ENCODE measurements at regions not wholly inside any gene's neighbourhood (a gene's known extent, or its start where the extent isn't known, plus 50 kb on each side); places are given as distances from the start of the nearest gene placed in this dataset.

GRCh38 chr10:44301781-44302355 lies 83.0 kb downstream of the CXCL12 start:
- no peak for DNase-seq (ENCODE audit: low spot score)

- no peak for DNase-seq (ENCODE audit: low spot score)
These were observed 83.9 kb downstream of the CXCL12 start for GRCh38 chr10:44300666-44301649.

DNA sequence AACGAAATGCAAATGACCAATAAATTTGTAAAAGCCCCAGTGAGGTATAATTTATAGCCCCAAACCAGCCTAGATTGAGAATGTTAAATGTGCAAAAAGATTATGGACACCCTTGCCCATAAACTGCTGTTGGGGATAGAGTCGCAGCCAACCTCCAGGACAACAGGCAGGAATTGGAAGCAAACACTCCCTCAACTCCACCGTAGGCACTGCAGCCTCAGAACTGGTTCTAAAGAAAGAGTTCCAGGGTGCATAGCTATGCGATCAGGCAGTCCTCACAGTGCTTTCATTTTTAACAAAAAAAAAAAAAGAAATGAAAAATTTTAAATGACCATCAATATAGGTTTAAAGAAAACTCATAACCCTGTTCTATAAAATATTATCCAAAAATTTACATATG lies 86.2 kb downstream of the CXCL12 start:
- no peak for DNase-seq (ENCODE audit: low spot score)

GRCh38 chr10:44297963-44298362 lies 86.9 kb downstream of the CXCL12 start:
- no peak for DNase-seq (ENCODE audit: low spot score)

DNA sequence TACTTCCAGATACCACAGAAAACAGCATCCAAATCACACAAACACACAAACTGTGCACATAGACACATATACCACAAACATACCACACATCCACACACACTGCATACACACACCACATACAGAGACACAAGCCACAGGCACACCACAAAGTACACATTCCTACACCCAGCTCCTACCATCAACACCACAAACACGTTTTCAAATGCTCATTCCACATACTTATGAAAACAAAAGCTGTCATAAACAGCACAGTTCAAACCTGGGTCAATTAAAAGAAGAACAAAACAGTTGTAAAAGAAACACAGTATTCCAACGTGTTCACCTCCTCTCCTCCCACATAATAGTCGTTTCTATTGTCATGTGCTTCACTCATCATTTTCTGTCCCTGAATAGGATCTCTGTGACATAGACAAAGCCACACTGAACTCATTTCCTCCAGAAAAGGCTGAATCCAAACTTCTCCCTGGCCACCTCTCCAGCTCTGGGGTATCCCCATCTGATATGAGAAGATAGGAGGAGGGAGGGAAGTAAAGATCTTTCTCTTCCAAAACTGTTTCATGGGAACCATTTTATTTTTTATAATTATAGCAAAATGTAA lies 89.2 kb downstream of the CXCL12 start:
- no peak for DNase-seq (ENCODE audit: low spot score)

- DNase-seq (ENCODE audit: low spot score) = no peak
These were observed 90.0 kb downstream of the CXCL12 start for GRCh38 chr10:44294726-44295412.

DNA sequence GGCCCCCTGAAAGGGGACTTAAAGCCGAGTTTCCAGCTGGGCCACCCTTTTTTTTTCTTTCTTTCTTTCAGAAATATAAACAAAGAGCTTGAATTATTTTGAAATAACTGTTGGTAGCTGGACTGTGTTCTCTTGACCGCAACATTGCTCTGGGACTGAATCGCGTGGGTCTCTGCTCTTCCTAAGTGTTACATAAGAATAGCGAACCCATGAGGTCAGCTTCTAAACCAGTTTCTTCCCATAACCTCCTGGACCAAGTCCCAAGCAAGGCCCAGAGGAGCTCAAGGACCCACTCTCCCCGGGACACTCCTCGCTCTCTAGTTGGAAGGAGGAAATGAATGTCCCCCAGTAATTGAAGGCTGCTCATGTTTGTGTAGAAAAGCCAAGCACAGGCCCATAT lies 91.1 kb downstream of the CXCL12 start:
- no peak for DNase-seq (ENCODE audit: low spot score)

DNA sequence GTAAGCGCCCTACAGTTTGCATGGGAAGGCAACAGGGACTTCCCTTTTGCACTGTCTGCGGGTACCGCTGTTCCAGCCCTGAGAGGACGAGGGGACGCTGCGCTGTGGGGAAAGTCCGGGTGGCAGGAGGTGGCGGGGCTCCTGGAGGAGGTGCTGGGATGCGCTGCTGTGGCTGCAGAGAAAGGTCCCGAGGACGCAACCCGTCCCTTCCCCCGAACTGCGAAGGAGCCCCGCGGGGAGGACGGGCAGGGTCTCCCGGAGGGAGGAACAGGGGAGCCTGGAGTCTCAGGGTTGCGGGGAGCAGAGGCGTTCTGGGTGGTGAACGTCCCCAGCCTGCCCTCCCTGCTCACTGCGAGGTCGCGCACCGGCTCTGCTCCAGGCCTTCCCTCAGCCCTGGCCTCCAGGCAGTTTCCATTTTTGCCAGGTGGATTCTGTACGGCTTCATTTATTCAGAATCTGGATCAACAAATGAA lies 91.6 kb downstream of the CXCL12 start:
- DNase-seq (ENCODE audit: low spot score) = no peak

DNA sequence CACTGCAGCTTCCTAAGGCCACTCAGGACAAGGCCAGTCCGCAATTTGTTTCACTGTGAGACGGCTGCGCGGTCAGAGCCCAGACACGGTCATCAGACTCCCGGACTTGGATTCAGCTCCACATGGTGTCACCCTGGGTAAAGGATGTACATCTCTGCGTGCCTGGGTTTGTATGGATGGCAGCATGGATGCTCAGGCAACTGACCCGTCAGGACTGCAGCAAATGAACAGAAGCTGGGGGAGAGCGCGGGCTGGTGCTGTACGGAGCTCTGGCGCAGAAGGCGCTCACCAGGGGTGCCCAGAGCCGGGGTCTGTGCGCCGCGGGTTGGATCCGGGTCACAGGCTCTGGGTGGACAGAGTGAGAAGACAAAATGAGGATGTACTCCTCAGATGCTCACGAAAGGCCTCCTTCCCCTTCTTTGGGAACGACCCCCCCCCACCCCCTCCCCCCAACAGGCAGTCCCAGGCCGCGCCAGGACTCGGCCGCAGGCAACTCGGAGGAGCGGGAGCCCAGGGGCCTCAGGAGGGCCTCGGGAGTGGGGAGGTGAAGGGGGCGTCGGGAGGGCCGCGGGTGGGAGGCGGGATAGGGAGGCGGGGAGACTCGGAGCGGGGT lies 92.4 kb downstream of the CXCL12 start:
- no peak for DNase-seq (ENCODE audit: low spot score)

- DNase-seq (ENCODE audit: low spot score) = no peak
These were observed 93.8 kb downstream of the CXCL12 start for GRCh38 chr10:44291091-44291490.

DNA sequence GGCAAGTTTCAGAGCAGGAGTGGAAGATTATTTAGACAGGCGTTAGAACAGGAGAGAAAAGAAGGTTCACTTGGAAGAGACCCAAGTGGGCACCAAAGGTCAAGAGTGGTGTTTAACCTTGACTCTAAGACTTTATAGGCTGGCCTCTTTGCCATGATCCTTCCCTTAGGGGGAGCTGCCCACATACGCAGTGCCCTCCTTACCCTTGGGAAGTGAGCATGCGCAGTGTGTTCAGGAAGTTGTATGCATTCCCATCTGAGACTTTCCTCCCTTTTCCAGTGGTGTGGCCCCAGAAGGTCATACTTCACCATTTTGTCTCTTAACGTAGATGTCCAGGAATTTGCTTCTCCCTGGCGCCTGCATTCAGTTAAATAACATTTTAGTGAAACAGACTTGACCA lies 95.8 kb downstream of the CXCL12 start:
- no peak for DNase-seq (ENCODE audit: low spot score)

DNA sequence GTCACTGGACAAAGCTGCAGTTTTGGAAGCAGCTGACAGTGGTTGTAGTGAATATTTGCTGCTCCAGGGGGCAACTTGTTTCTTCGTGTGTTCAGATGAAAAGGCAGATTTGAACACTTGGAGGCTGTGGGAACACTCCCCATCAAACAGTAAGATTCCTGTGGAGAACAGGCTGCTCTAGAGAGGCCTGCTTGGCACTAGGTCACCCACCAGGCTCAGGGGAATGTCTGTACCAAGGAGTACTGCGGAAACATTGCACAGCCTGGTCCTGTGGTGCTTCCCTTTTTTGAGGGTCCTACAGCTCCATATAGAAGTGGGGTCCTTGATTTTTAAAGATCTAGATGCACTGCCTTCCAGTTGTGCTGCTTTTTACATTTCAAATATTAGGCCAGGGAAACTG lies 97.5 kb downstream of the CXCL12 start:
- no peak for DNase-seq (ENCODE audit: low spot score)

DNA sequence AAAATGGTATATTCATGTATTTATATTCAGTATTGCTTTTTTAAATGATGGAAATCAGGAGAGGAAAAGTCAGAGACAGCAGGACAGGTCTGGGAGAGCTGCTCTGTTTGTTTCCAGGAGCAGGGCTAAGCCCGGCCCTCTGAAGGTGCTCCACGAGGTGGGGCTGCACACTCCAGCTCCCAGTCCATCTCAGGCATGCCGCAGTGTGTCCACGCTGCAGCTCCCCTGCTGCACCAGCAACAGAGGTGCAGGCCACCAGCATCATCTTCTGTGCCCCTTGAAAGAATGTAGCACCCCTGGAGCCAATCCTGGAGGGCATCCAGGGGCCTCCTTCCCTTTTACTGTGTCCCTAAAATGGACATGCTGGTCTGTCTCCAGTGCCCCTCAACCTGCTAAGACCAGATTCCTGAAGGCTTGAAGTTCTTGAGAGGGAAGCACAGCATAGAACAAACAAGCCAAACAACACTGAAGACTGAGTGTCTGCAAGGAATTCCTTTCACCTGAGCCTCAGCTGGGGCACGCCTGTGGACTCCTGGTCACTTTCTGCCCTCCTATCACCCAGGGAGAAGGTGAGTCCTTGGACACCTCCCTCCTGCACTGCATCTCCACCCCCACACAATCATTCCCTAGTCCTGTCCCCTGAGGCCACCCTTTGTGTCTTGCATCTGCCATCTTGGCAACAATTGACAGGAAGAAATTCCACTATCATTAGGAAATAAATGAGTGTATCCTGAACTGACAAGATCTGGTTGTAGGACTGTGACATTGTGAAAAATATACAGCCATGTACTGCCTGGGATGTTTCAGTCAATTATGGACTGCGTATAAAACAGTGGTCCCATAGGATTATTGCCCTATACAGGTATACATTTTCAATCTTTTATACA lies 100.5 kb downstream of the CXCL12 start:
- DNase-seq (ENCODE audit: low spot score) = no peak

DNA sequence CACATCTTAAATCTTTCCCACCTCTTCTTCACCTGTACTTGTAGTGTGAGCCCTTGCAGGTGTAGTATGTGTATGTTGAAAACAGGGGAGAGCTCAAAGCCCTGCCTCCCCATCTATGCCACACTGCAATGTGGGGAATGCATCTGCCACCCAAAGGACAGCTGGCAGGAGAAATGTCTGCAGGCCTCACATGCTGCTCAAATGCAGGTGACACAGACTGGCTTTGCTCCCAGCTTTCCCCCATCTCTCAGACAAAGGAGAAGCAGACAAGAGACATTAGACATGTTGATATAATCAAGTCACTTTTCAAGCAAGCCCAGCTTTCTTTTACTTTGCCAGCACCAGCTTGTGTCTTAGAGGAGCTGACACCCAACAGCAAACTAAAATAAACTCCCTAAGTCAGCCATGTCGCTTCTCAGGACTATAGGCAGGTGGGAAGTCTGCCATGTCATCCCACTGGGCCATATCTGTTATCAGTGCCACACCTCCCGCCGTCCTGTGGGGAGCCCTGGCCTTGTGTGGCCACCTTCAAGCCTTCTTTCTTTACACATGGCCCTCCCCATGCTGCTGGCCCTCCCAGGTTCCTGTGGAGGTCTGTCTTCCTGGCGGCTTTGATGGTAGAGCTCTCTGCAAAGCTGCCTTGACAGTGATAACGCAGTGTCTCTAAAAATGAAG lies 102.1 kb downstream of the CXCL12 start:
- no peak for DNase-seq (ENCODE audit: low spot score)

GRCh38 chr10:44281662-44282061 lies 103.2 kb downstream of the CXCL12 start:
- no peak for DNase-seq (ENCODE audit: low spot score)

- DNase-seq (ENCODE audit: low spot score) = no peak
These were observed 103.7 kb downstream of the CXCL12 start for GRCh38 chr10:44281089-44281613.

DNA sequence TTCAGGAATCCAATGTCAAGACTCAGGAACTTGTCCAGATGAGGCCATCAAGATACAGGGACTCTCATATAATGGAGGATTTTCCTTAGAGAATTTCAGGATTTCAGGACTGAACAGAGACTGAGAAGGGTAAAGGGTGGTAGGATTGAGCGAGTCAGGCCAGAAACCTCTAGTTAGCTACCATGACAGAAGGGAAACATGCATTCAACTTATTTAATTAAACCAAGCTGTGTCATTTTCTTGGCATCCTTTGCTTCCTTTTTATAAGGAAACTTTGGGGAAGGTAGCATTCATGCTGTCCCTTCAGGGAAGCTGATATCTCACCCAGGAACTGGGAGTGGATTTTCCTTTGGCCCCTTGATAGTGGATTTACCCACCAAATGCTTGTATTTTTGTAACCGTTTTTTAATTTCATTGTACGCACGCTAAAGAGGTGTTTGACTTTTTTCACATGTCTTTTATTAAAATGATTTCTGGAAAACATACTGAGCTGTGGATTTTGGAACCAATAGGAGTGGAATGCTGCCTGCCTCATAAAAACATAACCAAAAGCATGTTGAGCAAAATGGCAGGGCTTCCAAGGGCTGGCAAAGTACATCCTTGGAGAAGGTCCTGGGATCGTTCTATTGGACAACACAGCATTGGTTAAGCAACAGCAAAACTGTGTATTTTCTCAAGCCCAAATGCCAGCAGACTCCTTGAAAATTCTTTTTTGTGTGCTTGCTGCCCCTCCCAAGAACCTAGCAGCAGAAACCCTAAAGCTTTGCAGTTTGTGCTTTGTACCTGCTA lies 104.5 kb downstream of the CXCL12 start:
- DNase-seq (ENCODE audit: low spot score) = no peak

GRCh38 chr10:44279426-44280126 lies 105.3 kb downstream of the CXCL12 start:
- no peak for DNase-seq (ENCODE audit: low spot score)
